Sigmoid colon (tissue), 6 donors: ENCODE measurements at regions not wholly inside any gene's neighbourhood (a gene's known extent, or its start where the extent isn't known, plus 50 kb on each side); places are given as distances from the start of the nearest gene placed in this dataset.

Experiments used
- DNase-seq: peaks from one replicate; pipeline ENCODE4 v3.0.0-alpha.2; 2019
- H3K27ac ChIP-seq, 4 donors: fragments of 200-600 bp; sonication (generic); one replicate each; pipeline ENCODE4 v1.5.1; 2016 to 2019; ENCODE audit warnings: mild to moderate bottlenecking in 1 of 4
- H3K27me3 ChIP-seq, 3 donors: fragments of 200-600 bp; sonication (generic); one replicate each; pipeline ENCODE4 v1.5.1; 2019; ENCODE audit warnings: mild to moderate bottlenecking in 1 of 3
- H3K36me3 ChIP-seq, 4 donors: fragments of 200-600 bp; sonication (generic); one replicate each; pipeline ENCODE4 v1.5.1; 2016 to 2019
- H3K4me1 ChIP-seq, 4 donors: fragments of 200-600 bp; sonication (generic); one replicate each; pipeline ENCODE4 v1.5.1; 2017 to 2019
- H3K4me3 ChIP-seq, 4 donors: fragments of 200-600 bp; sonication (generic); one replicate each; pipeline ENCODE4 v1.5.1; 2017 to 2019; ENCODE audit warnings: mild to moderate bottlenecking in 2 of 4, moderate library complexity in 1 of 4
- H3K9me3 ChIP-seq, 4 donors: fragments of 200-600 bp in 3 of 4; sonication (generic) in 3 of 4; one replicate each; pipeline versions ENCODE4 v1.5.1 to v1.6.1; 2013 to 2019
- CTCF ChIP-seq, 4 experiments: fragments of 450-650 bp in 3 of 4; fragments of 200-600 bp in 1 of 4; IDR thresholded peaks; one replicate each; pipeline ENCODE4 v1.5.1; 2016 to 2019; ENCODE audit warnings: antibody characterized with exemption in 4 of 4, mild to moderate bottlenecking in 3 of 4, moderate library complexity in 2 of 4
- EP300 ChIP-seq, 4 donors: sonication (generic); formaldehyde crosslinking; IDR thresholded peaks; one replicate each; pipeline ENCODE4 v1.6.1; 2017; ENCODE audit warnings: antibody characterized with exemption in 4 of 4
- POLR2A ChIP-seq, 2 donors: fragments of 450-650 bp; IDR thresholded peaks; one replicate each; pipeline ENCODE4 v1.6.1; 2016; ENCODE audit warnings: antibody characterized with exemption in 2 of 2, mild to moderate bottlenecking in 2 of 2, moderate library complexity in 2 of 2
- POLR2AphosphoS5 ChIP-seq, 4 donors: sonication (generic); formaldehyde crosslinking; IDR thresholded peaks; one replicate each; pipeline ENCODE4 v1.6.1; 2017; ENCODE audit warnings: antibody characterized with exemption in 4 of 4
- WGBS, 2 donors: extraction: QIAGEN DNeasy Blood & Tissue Kit; methylation state at CpG; one replicate each; pipeline ENCODE4 v1.1.7; 2013; 5-methylcytosine and 5-hydroxymethylcytosine counted together
- intact Hi-C: fragments of 100-400 bp; cut with DNase I; formaldehyde crosslinking; loops from one replicate; pipeline ENCODE4 v1.15.1; 2023
- donor health status: healthy with polysubstance abuse.
- donor health status: healthy.

GRCh38 chr13:97068151-97068550, 73.9 kb upstream of the OXGR1 start:
- 56 to 65% methylated on average over 4 of the region's 4 CpGs for WGBS, 2 donors
- H3K4me3 ChIP-seq = no peak overlapping the region
- no peak for TF ChIP-seq POLR2A (IDR thresholded peaks at IDR 0.05)
- TF ChIP-seq POLR2AphosphoS5 (IDR thresholded peaks at IDR 0.05) = no peak
- TF ChIP-seq CTCF (IDR thresholded peaks at IDR 0.05) = no peak
- no peak for TF ChIP-seq EP300 (IDR thresholded peaks at IDR 0.05)
- intact Hi-C loops = no loop called here
- no peaks in the 10 kb centered on the region for H3K27me3 ChIP-seq
- peaks cover 0 to 6% (median 0%) of the 10 kb centered on the region in 4 donors for H3K4me1 ChIP-seq
- no peaks in the 10 kb centered on the region for H3K36me3 ChIP-seq
- no peaks in the 10 kb centered on the region for H3K9me3 ChIP-seq
- no peak for DNase-seq
- H3K27ac ChIP-seq = no peak overlapping the region

- H3K4me3 ChIP-seq = no peak overlapping the region
- DNase-seq = no peak
- WGBS, 2 donors = 90 to 91% methylated on average over 8 of the region's 8 CpGs
- intact Hi-C loops = no loop called here
- H3K27ac ChIP-seq = no peak overlapping the region
- peaks cover 0 to 6% (median 0%) of the 10 kb centered on the region in 4 donors for H3K4me1 ChIP-seq
- no peaks in the 10 kb centered on the region for H3K27me3 ChIP-seq
- H3K9me3 ChIP-seq = peaks cover 0 to 2% (median 0%) of the 10 kb centered on the region in 4 donors
- no peaks in the 10 kb centered on the region for H3K36me3 ChIP-seq
- TF ChIP-seq POLR2A (IDR thresholded peaks at IDR 0.05) (no peak), POLR2AphosphoS5 (IDR thresholded peaks at IDR 0.05) (no peak), CTCF (IDR thresholded peaks at IDR 0.05) (no peak), EP300 (IDR thresholded peaks at IDR 0.05) (no peak)
Measured at GRCh38 chr13:97069050-97069815, 75.0 kb upstream of the OXGR1 start.

DNA sequence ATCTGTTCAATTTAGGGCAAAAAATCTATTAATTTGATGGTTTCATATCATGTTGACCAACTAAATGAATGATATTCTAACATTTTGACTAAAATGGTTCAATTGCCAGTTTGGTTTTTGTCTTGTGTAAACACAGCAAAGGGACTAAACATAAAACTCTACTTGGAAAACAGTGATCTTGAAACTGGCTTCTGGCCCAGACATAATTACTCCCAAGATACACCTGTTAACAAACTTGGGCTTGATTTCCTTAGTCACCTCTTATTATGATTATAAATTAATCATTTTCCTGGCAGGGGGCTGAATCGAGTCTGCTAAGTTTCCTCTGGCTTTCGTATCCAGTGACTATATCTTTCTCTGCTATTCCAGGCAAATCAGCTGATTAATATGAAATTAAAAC, 78.0 kb upstream of the OXGR1 start:
- DNase-seq = no peak
- Histone ChIP-seq H3K4me3 (no peak overlapping the region), H3K27me3 (no peaks in the 10 kb centered on the region), H3K4me1 (peaks cover 0 to 6% (median 0%) of the 10 kb centered on the region in 4 donors), H3K27ac (no peak overlapping the region), H3K36me3 (no peaks in the 10 kb centered on the region), H3K9me3 (peaks cover 0 to 11% (median 0%) of the 10 kb centered on the region in 4 donors)
- TF ChIP-seq EP300 (IDR thresholded peaks at IDR 0.05) (no peak), CTCF (IDR thresholded peaks at IDR 0.05) (no peak), POLR2A (IDR thresholded peaks at IDR 0.05) (no peak), POLR2AphosphoS5 (IDR thresholded peaks at IDR 0.05) (no peak)
- intact Hi-C loops = no loop called here
- WGBS, 2 donors = 13 to 61% methylated on average over 2 of the region's 2 CpGs

- DNase-seq = no peak
- TF ChIP-seq CTCF (IDR thresholded peaks at IDR 0.05) = no peak
- TF ChIP-seq POLR2AphosphoS5 (IDR thresholded peaks at IDR 0.05) = no peak
- TF ChIP-seq POLR2A (IDR thresholded peaks at IDR 0.05) = no peak
- no peak for TF ChIP-seq EP300 (IDR thresholded peaks at IDR 0.05)
- H3K9me3 ChIP-seq = peaks cover 0 to 11% (median 0%) of the 10 kb centered on the region in 4 donors
- no peaks in the 10 kb centered on the region for H3K27me3 ChIP-seq
- H3K36me3 ChIP-seq = no peaks in the 10 kb centered on the region
- WGBS, 2 donors = 76 to 83% methylated on average over 1 of the region's 1 CpG
- intact Hi-C loops = no loop called here
- H3K27ac ChIP-seq = no peak overlapping the region
- H3K4me3 ChIP-seq = no peak overlapping the region
- no peaks in the 10 kb centered on the region for H3K4me1 ChIP-seq
Measured at GRCh38 chr13:97074618-97075017, 80.3 kb upstream of the OXGR1 start.
